ENCODE measurements at regions not wholly inside any gene's neighbourhood (a gene's known extent, or its start where the extent isn't known, plus 50 kb on each side); places are given as distances from the start of the nearest gene placed in this dataset.

GRCh38 chrX:97907791-97908190, 1024.1 kb downstream of the RPA4 start:
- Mint-ChIP-seq H3K27me3 (ENCODE audit: low read depth) (no peaks in the 10 kb centered on the region), H3K9me3 (peaks cover 16% of the 10 kb centered on the region in 2 experiments), H3K27ac (no peak overlapping the region), H3K4me1 (no peaks in the 10 kb centered on the region), H3K4me3 (no peak overlapping the region), H3K36me3 (ENCODE audit: insufficient read depth in 1 of 3, low read depth in 3 of 3) (peaks cover 6 to 29% (median 10%) of the 10 kb centered on the region in 3 experiments; a peak in 4 of 7 replicates)
- no peak overlapping the region for H3T11ph ChIP-seq (ENCODE audit: low read length)
- no peak overlapping the region for H4K5ac ChIP-seq (ENCODE audit: insufficient read length, low read depth, low read length)
- no CpG with 5 or more reads among the region's 1 CpG for WGBS (ENCODE audit: extremely low coverage, insufficient read length, low lambda C conversion rate)
- no peak overlapping the region for H2BK5ac ChIP-seq (ENCODE audit: insufficient read length, low read length)
- H3K9me3 ChIP-seq (ENCODE audit: control insufficient read depth, low read depth, low read length), result no peaks in the 10 kb centered on the region
- H2BK15ac ChIP-seq (ENCODE audit: low read depth, low read length), result no peak overlapping the region
- H3K23ac ChIP-seq (ENCODE audit: insufficient read length, low read depth, low read length), result no peak overlapping the region
- H2BK12ac ChIP-seq (ENCODE audit: insufficient read length, low read depth, low read length), result no peak overlapping the region
- no peaks in the 10 kb centered on the region for H3K23me2 ChIP-seq (ENCODE audit: insufficient read length, low read depth, low read length, poor library complexity, severe bottlenecking)
- TF ChIP-seq, protein P1, sequence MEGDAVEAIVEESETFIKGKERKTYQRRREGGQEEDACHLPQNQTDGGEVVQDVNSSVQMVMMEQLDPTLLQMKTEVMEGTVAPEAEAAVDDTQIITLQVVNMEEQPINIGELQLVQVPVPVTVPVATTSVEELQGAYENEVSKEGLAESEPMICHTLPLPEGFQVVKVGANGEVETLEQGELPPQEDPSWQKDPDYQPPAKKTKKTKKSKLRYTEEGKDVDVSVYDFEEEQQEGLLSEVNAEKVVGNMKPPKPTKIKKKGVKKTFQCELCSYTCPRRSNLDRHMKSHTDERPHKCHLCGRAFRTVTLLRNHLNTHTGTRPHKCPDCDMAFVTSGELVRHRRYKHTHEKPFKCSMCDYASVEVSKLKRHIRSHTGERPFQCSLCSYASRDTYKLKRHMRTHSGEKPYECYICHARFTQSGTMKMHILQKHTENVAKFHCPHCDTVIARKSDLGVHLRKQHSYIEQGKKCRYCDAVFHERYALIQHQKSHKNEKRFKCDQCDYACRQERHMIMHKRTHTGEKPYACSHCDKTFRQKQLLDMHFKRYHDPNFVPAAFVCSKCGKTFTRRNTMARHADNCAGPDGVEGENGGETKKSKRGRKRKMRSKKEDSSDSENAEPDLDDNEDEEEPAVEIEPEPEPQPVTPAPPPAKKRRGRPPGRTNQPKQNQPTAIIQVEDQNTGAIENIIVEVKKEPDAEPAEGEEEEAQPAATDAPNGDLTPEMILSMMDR (conservative IDR thresholded peaks at IDR 0.05), result no peak
- H3K27ac ChIP-seq (ENCODE audit: insufficient read length, low read depth, low read length), result no peak overlapping the region
- H2AK5ac ChIP-seq (ENCODE audit: insufficient read length, low read length), result no peak overlapping the region
- no peak overlapping the region for H2BK20ac ChIP-seq (ENCODE audit: low read depth, low read length, poor library complexity, severe bottlenecking)
- H3K79me1 ChIP-seq (ENCODE audit: insufficient read depth, low read depth, low read length, poor library complexity, severe bottlenecking), result no peaks in the 10 kb centered on the region
- no peaks in the 10 kb centered on the region for H4K20me1 ChIP-seq (ENCODE audit: control insufficient read depth, insufficient read depth, insufficient read length)
- H4K8ac ChIP-seq (replicated peaks; ENCODE audit: insufficient read length, low read depth, low read length), result no peak overlapping the region
- H4K91ac ChIP-seq (ENCODE audit: insufficient read length, low read depth, low read length), result no peak overlapping the region
- H3K4me2 ChIP-seq (ENCODE audit: insufficient read depth, insufficient read length, low read length), result no peak overlapping the region
- H3K9ac ChIP-seq (ENCODE audit: extremely low read depth, insufficient read length, low read length), result no peak overlapping the region
- H2BK120ac ChIP-seq (ENCODE audit: low read depth, low read length, poor library complexity, severe bottlenecking), result no peak overlapping the region
- H2AFZ ChIP-seq (ENCODE audit: low read length), result no peak overlapping the region
- no peak for DNase-seq
- no peaks in the 10 kb centered on the region for H3K27me3 ChIP-seq (ENCODE audit: insufficient read depth, low read length)
- H3K56ac ChIP-seq (ENCODE audit: insufficient read length, low read depth, low read length), result no peak overlapping the region
- no peak overlapping the region for H3K18ac ChIP-seq (ENCODE audit: insufficient read length, low read depth, low read length)
- H3K4me1 ChIP-seq (ENCODE audit: insufficient read depth, low read length), result no peaks in the 10 kb centered on the region
- no peaks in the 10 kb centered on the region for H3K79me2 ChIP-seq (ENCODE audit: insufficient read depth, low read length)
- no peak overlapping the region for H3K14ac ChIP-seq (ENCODE audit: insufficient read depth, low read length)
- no peak overlapping the region for H3K4ac ChIP-seq (ENCODE audit: low read depth, low read length)

All from H9 (cell line).